DND-41 (cell line): ENCODE measurements at regions not wholly inside any gene's neighbourhood (a gene's known extent, or its start where the extent isn't known, plus 50 kb on each side); places are given as distances from the start of the nearest gene placed in this dataset.

Experiments
- ATAC-seq: fragments of 200-7000 bp; cut with Tn5 transposase; 3 replicates; pipeline ENCODE4 v1.9.1; 2021; ENCODE audit warnings: low read depth; ENCODE audit not compliant: insufficient read depth
- DNase-seq: peaks from one replicate; pipeline ENCODE4 v3.0.0-alpha.2; 2020
- H2AFZ ChIP-seq: 2 replicates; pipeline ENCODE4 v1.6.0; 2012; ENCODE audit warnings: low read depth, low read length
- H3K27ac ChIP-seq: 2 replicates; pipeline ENCODE4 v1.5.1; 2012; ENCODE audit warnings: low read length, inconsistent platforms
- H3K27me3 ChIP-seq: fragments of 200-600 bp; sonication (generic); 2 replicates; pipeline ENCODE4 v1.6.0; 2012; ENCODE audit warnings: low read length, mild to moderate bottlenecking, inconsistent platforms; ENCODE audit not compliant: insufficient read depth, poor library complexity
- H3K36me3 ChIP-seq: 2 replicates; pipeline ENCODE4 v1.5.1; 2012; ENCODE audit warnings: low read length, inconsistent platforms; ENCODE audit not compliant: insufficient read depth
- H3K4me1 ChIP-seq: 2 replicates; pipeline ENCODE4 v1.5.1; 2012; ENCODE audit warnings: mild to moderate bottlenecking, low read length; ENCODE audit not compliant: insufficient read depth
- H3K4me2 ChIP-seq: 2 replicates; pipeline ENCODE4 v1.6.0; 2012; ENCODE audit warnings: mild to moderate bottlenecking, moderate library complexity, low read length, inconsistent platforms; ENCODE audit not compliant: insufficient read depth
- H3K4me3 ChIP-seq, 2 experiments: fragments of 200-600 bp in 1 of 2; shearing (Covaris generic) in 1 of 2; 2 replicates each; pipeline ENCODE4 v1.5.1; 2012 to 2016; ENCODE audit warnings: inconsistent platforms in 2 of 2, low read length in 2 of 2, mild to moderate bottlenecking in 2 of 2, low read depth in 1 of 2, moderate library complexity in 1 of 2
- H3K79me2 ChIP-seq: 2 replicates; pipeline ENCODE4 v1.6.0; 2012; ENCODE audit warnings: low read length, inconsistent platforms; ENCODE audit not compliant: insufficient read depth
- H3K9ac ChIP-seq: 2 replicates; pipeline ENCODE4 v1.6.0; 2012; ENCODE audit warnings: low read depth, mild to moderate bottlenecking, inconsistent platforms, low read length, moderate library complexity
- H3K9me3 ChIP-seq: 2 replicates; pipeline ENCODE4 v1.5.1; 2012; ENCODE audit warnings: low read length, moderate library complexity, mild to moderate bottlenecking, inconsistent platforms; ENCODE audit not compliant: insufficient read depth, severe bottlenecking
- H4K20me1 ChIP-seq: 2 replicates; pipeline ENCODE4 v1.6.0; 2012; ENCODE audit warnings: low read length; ENCODE audit not compliant: insufficient read depth
- CTCF ChIP-seq: IDR thresholded peaks from 2 replicates; pipeline ENCODE4 v1.5.1; 2012; ENCODE audit warnings: borderline replicate concordance, low read length, moderate library complexity, mild to moderate bottlenecking; ENCODE audit not compliant: poor library complexity, severe bottlenecking; ENCODE audit errors: extremely low read depth
- EZH2 ChIP-seq: IDR thresholded peaks from 3 replicates; pipeline ENCODE4 v1.6.1; 2012; ENCODE audit warnings: borderline replicate concordance, low read depth, mild to moderate bottlenecking, moderate library complexity, low read length, inconsistent platforms; ENCODE audit not compliant: severe bottlenecking

- H2AFZ ChIP-seq, result no peak overlapping the region
- no peaks in the 10 kb centered on the region for H4K20me1 ChIP-seq
- H3K4me1 ChIP-seq, result no peaks in the 10 kb centered on the region
- H3K36me3 ChIP-seq, result no peaks in the 10 kb centered on the region
- no peak overlapping the region for H3K4me3 ChIP-seq
- no peaks in the 10 kb centered on the region for H3K79me2 ChIP-seq
- no peaks in the 10 kb centered on the region for H3K9me3 ChIP-seq
- H3K27me3 ChIP-seq, result peaks cover 4% of the 10 kb centered on the region
- DNase-seq, result no peak
- H3K4me2 ChIP-seq, result no peak overlapping the region
- TF ChIP-seq CTCF, result no peak
- no peak for TF ChIP-seq EZH2
- no peak overlapping the region for H3K27ac ChIP-seq
- no peak for ATAC-seq
- H3K9ac ChIP-seq, result no peak overlapping the region
These were observed 54.7 kb upstream of the FOXN2 start for GRCh38 chr2:48259811-48260210.

- Histone ChIP-seq H4K20me1 (no peaks in the 10 kb centered on the region), H3K4me1 (no peaks in the 10 kb centered on the region), H3K4me3 (no peak overlapping the region), H3K27ac (no peak overlapping the region), H3K9me3 (no peaks in the 10 kb centered on the region), H3K27me3 (no peaks in the 10 kb centered on the region), H3K4me2 (no peak overlapping the region), H3K9ac (no peak overlapping the region), H3K36me3 (no peaks in the 10 kb centered on the region), H2AFZ (no peak overlapping the region), H3K79me2 (no peaks in the 10 kb centered on the region)
- ATAC-seq (no peak), DNase-seq (no peak)
- TF ChIP-seq EZH2, result no peak
- TF ChIP-seq CTCF, result no peak
These were observed 49.9 kb upstream of the FOXN2 start for GRCh38 chr2:48264627-48265026.
